PC-3 (cell line): ENCODE measurements at regions not wholly inside any gene's neighbourhood (a gene's known extent, or its start where the extent isn't known, plus 50 kb on each side); places are given as distances from the start of the nearest gene placed in this dataset.

Experiments
- EZH2 ChIP-seq: fragments of 300-600 bp; sonication (generic); IDR thresholded peaks from one replicate; pipeline ENCODE4 v1.6.1; 2017; ENCODE audit warnings: antibody characterized with exemption, mild to moderate bottlenecking, low read length; ENCODE audit not compliant: unreplicated experiment
- EZH2phosphoT487 ChIP-seq: fragments of 300-600 bp; sonication (generic); IDR thresholded peaks from 2 replicates; pipeline ENCODE4 v1.6.1; 2018; ENCODE audit warnings: mild to moderate bottlenecking, antibody characterized with exemption, low read length, borderline replicate concordance
- TF ChIP-seq, protein P1 (sequence below): fragments of 300-600 bp; sonication (generic); conservative IDR thresholded peaks from 2 replicates; pipeline ENCODE4 v1.5.1; 2017; ENCODE audit warnings: antibody characterized with exemption, low read depth, mild to moderate bottlenecking, low read length

DNA sequence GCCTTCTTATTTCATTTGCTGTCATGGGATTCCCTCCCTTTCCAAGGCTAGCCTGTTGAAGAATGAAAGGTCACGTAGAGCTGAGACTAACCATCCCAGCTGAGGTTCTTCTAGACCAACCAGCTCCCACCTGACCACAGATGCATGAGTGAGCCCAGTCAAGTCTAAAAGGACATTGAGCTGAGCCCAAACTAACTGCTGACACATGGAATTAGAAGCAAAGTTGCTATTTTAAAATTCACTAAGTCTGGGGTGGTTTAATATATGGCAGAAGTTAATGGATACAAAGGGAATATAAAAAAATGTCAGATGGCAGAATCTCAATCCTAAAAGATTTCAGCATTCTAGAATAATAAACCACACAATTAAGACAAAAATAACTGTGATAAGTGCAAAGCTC is 118.9 kb upstream of the RASGEF1B start:
- TF ChIP-seq, protein P1, sequence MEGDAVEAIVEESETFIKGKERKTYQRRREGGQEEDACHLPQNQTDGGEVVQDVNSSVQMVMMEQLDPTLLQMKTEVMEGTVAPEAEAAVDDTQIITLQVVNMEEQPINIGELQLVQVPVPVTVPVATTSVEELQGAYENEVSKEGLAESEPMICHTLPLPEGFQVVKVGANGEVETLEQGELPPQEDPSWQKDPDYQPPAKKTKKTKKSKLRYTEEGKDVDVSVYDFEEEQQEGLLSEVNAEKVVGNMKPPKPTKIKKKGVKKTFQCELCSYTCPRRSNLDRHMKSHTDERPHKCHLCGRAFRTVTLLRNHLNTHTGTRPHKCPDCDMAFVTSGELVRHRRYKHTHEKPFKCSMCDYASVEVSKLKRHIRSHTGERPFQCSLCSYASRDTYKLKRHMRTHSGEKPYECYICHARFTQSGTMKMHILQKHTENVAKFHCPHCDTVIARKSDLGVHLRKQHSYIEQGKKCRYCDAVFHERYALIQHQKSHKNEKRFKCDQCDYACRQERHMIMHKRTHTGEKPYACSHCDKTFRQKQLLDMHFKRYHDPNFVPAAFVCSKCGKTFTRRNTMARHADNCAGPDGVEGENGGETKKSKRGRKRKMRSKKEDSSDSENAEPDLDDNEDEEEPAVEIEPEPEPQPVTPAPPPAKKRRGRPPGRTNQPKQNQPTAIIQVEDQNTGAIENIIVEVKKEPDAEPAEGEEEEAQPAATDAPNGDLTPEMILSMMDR, result no peak
- TF ChIP-seq EZH2 (no peak), EZH2phosphoT487 (no peak)
